HFF-Myc (cell line): ENCODE measurements at regions not wholly inside any gene's neighbourhood (a gene's known extent, or its start where the extent isn't known, plus 50 kb on each side); places are given as distances from the start of the nearest gene placed in this dataset.

Experiments used
- DNase-seq: peaks from one replicate; pipeline ENCODE4 v3.0.0-alpha.2; 2011; ENCODE audit warnings: low read depth; ENCODE audit errors: extremely low read depth
- H3K4me3 ChIP-seq: replicated peaks from 2 replicates; pipeline ENCODE4 v1.5.1; 2011; ENCODE audit warnings: low read depth, mild to moderate bottlenecking, control low read depth, low read length
- CTCF ChIP-seq: IDR thresholded peaks from 2 replicates; pipeline ENCODE4 v1.5.1; 2012; ENCODE audit warnings: mild to moderate bottlenecking, low read depth, low read length, control low read depth; ENCODE audit errors: missing control alignments

- TF ChIP-seq CTCF = no peak
- no peak for DNase-seq
- H3K4me3 ChIP-seq = no peak overlapping the region
Measured at GRCh38 chr22:44634426-44635321, 67.3 kb upstream of the PRR5 start.

GRCh38 chr22:44633647-44634046 is 68.4 kb upstream of the PRR5 start:
- no peak overlapping the region for H3K4me3 ChIP-seq
- no peak for DNase-seq
- no peak for TF ChIP-seq CTCF

GRCh38 chr22:44632541-44633396 is 69.2 kb upstream of the PRR5 start:
- no peak for TF ChIP-seq CTCF
- DNase-seq = no peak
- H3K4me3 ChIP-seq = no peak overlapping the region

- no peak overlapping the region for H3K4me3 ChIP-seq
- no peak for TF ChIP-seq CTCF
- no peak for DNase-seq
Measured at GRCh38 chr22:44630826-44631225, 71.2 kb upstream of the PRR5 start.

- TF ChIP-seq CTCF = no peak
- H3K4me3 ChIP-seq = no peak overlapping the region
Measured at GRCh38 chr22:44628835-44629234, 73.2 kb upstream of the PRR5 start.

GRCh38 chr22:44628273-44628672 is 73.7 kb upstream of the PRR5 start:
- TF ChIP-seq CTCF = no peak
- H3K4me3 ChIP-seq = no peak overlapping the region
- DNase-seq = no peak

More at GRCh38 chr22:44628835-44629234, 73.2 kb upstream of the PRR5 start:
- no peak for DNase-seq
